ENCODE measurements at regions not wholly inside any gene's neighbourhood (a gene's known extent, or its start where the extent isn't known, plus 50 kb on each side); places are given as distances from the start of the nearest gene placed in this dataset.

- TF ChIP-seq, protein P1, sequence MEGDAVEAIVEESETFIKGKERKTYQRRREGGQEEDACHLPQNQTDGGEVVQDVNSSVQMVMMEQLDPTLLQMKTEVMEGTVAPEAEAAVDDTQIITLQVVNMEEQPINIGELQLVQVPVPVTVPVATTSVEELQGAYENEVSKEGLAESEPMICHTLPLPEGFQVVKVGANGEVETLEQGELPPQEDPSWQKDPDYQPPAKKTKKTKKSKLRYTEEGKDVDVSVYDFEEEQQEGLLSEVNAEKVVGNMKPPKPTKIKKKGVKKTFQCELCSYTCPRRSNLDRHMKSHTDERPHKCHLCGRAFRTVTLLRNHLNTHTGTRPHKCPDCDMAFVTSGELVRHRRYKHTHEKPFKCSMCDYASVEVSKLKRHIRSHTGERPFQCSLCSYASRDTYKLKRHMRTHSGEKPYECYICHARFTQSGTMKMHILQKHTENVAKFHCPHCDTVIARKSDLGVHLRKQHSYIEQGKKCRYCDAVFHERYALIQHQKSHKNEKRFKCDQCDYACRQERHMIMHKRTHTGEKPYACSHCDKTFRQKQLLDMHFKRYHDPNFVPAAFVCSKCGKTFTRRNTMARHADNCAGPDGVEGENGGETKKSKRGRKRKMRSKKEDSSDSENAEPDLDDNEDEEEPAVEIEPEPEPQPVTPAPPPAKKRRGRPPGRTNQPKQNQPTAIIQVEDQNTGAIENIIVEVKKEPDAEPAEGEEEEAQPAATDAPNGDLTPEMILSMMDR (conservative IDR thresholded peaks at IDR 0.05; ENCODE audit: low read depth, low read length): no peak
- TF ChIP-seq RCOR1 (IDR thresholded peaks at IDR 0.05; ENCODE audit: insufficient replicate concordance, low read length) (no peak), POLR2A (IDR thresholded peaks at IDR 0.05; ENCODE audit: low read depth, low read length) (no peak), MAFK (IDR thresholded peaks at IDR 0.05; ENCODE audit: low read depth, low read length) (no peak), MXI1 (IDR thresholded peaks at IDR 0.05; ENCODE audit: borderline replicate concordance, low read depth, low read length) (no peak), SMC3 (IDR thresholded peaks at IDR 0.05; ENCODE audit: low read depth, low read length) (no peak), FOS (IDR thresholded peaks at IDR 0.05; ENCODE audit: low read depth, low read length) (no peak), RAD21 (IDR thresholded peaks at IDR 0.05; ENCODE audit: low read length) (no peak), RFX5 (IDR thresholded peaks at IDR 0.05; ENCODE audit: low read depth, low read length) (no peak), BHLHE40 (IDR thresholded peaks at IDR 0.05; ENCODE audit: low read depth, low read length) (no peak), MAZ (IDR thresholded peaks at IDR 0.05; ENCODE audit: borderline replicate concordance, low read depth, low read length) (no peak), CEBPB (IDR thresholded peaks at IDR 0.05; ENCODE audit: low read depth, low read length) (no peak)
- TF ChIP-seq, protein P2, sequence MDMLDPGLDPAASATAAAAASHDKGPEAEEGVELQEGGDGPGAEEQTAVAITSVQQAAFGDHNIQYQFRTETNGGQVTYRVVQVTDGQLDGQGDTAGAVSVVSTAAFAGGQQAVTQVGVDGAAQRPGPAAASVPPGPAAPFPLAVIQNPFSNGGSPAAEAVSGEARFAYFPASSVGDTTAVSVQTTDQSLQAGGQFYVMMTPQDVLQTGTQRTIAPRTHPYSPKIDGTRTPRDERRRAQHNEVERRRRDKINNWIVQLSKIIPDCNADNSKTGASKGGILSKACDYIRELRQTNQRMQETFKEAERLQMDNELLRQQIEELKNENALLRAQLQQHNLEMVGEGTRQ (IDR thresholded peaks at IDR 0.05; ENCODE audit: low read depth, low read length): no peak
- TF ChIP-seq, protein P3, sequence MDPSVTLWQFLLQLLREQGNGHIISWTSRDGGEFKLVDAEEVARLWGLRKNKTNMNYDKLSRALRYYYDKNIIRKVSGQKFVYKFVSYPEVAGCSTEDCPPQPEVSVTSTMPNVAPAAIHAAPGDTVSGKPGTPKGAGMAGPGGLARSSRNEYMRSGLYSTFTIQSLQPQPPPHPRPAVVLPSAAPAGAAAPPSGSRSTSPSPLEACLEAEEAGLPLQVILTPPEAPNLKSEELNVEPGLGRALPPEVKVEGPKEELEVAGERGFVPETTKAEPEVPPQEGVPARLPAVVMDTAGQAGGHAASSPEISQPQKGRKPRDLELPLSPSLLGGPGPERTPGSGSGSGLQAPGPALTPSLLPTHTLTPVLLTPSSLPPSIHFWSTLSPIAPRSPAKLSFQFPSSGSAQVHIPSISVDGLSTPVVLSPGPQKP (IDR thresholded peaks at IDR 0.05; ENCODE audit: borderline replicate concordance, low read depth, low read length): no peak
Observed at GRCh38 chr17:71107136-71107535, 937.8 kb downstream of the KCNJ2 start.

Data from IMR-90 (cell line).